ENCODE measurements at regions not wholly inside any gene's neighbourhood (a gene's known extent, or its start where the extent isn't known, plus 50 kb on each side); places are given as distances from the start of the nearest gene placed in this dataset.

DNA sequence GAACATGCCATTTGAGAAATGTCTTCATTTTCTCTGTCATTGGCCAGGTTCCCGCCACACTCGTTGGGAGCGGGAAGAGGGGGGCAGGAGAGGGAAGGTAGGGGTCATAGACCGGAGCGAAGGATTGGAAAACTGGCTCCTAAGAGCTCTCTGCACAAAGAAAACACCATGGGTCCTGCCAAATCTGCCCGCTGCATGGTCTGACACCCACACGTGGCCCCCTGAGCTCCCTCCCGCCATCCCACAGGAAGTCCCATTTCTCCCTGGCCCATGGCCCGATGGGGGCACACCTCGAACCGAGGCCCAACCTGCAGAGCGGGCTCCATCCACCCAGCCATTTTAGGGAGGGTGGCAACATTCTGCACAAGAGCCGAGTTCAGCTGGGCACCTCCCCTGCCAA lies 159.6 kb downstream of the SALL1 start:
- DNase-seq: no peak

GRCh38 chr16:50991006-50991405 lies 160.1 kb downstream of the SALL1 start:
- DNase-seq: no peak

GRCh38 chr16:50989047-50989446 lies 162.0 kb downstream of the SALL1 start:
- no peak for DNase-seq

- no peak for DNase-seq
These were observed 162.6 kb downstream of the SALL1 start for GRCh38 chr16:50988441-50988840.

- DNase-seq: no peak
These were observed 164.6 kb downstream of the SALL1 start for GRCh38 chr16:50986453-50986852.

DNA sequence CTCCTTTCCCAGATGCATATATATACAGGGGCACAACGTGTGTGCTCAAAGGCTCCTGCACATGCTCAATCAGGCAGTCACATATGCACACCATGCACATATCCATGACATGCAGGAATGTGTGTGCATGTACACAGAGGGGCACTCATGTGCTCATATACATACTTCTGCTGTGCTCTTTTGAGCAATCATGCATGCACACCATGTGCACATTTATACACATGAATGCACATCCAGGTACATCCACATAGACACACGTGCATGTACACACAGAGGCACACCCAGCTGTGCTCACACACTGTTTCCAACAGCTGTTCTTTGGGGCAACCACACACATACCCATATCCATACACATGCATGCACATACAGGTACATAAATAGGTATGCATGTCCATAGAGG lies 165.3 kb downstream of the SALL1 start:
- no peak for DNase-seq

DNA sequence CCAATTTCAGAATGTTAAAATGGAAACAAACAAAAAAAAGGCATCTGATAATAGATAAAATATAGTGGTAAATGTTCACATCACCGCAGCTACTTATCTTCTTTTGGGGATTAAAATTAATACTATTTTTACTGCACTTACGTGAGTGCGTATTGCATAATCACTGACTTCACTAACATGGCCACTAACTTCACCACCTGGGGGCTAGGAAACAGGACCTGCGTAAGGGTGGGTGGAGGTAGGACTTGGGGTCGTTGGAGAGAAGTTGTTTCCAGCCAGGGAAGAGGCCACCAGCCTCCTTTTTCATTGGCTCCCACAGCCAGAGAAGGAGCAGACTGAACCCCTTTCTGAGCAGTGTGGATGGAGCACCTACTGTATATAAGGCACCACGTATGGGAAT lies 166.4 kb downstream of the SALL1 start:
- no peak for DNase-seq

DNA sequence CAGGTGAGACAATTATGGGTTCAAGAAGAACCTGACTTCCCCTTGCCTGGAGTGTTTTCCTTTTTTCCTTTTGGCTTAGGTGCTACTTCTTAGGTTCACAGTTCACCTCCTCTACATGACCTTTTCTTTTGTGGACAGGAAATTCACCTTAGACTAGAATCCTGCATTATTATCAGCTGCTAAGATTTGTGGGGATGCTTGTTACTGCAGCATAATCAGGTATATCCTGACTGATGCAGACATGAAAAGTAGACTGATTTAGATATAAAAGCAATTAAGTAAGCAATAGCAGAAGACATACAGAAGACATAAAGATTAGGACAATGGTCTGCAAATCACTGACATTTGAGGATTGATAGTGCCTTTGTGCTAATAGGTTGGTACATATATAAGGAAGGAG lies 168.3 kb downstream of the SALL1 start:
- no peak for DNase-seq

- no peak for DNase-seq
These were observed 169.1 kb downstream of the SALL1 start for GRCh38 chr16:50981951-50982350.

GRCh38 chr16:50980666-50981065 lies 170.4 kb downstream of the SALL1 start:
- no peak for DNase-seq

DNA sequence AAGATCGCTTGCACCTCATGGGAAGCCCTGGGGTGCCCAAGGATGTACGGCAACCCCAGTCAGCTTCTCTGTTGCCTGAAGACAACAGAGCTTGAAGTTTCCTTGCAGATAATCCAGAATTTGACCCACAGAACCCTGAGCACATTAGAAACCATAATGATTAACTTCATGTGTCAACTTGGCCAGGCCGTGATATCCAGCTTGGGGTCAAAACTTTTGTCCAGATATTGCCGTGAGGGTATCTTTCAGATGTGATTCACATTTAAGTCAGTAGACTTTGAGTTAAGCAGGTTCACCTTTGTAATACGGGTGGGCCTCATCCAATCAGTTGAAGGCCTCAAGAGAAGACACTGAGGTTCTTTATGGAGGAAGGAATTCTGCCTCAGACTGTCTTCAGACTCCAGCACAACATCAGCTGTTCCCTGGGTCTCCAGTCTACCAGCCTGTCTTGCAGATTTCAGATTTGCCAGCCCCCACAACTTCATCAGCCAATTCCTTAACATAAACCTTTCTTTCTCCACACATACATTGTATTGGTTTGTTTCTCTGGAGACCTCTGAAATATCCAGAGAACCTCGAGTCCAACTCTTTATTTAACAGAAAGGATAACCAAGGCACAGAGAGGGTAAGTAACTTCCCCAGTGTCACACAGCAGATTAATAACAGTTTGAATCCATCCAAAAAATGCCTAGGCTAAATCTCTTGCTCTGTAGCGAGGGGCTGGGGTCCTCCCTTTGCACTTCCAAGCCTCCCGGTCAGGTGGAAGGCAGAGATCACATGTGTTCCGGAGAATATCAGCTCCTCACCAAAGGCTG lies 171.1 kb downstream of the SALL1 start:
- DNase-seq: no peak

DNA sequence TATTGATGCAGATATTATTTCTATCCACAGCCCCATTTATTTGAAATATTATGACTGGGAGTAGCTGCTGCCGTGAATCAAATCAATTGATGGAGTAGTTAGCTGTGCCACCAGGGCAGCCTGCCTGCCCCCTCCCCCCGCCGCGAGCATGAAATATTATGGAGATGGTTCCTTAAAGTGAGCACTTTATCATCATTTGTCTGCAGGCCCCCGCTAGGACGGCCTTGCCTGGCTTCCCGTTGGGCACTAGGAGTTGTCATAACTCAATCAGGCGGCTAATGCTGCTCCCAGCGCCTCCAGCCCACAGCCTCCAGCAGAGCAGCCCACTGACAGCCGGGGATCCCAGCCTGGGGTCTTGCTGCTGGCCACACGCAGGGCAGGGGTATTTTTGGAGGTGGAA lies 173.9 kb downstream of the SALL1 start:
- DNase-seq: no peak

DNA sequence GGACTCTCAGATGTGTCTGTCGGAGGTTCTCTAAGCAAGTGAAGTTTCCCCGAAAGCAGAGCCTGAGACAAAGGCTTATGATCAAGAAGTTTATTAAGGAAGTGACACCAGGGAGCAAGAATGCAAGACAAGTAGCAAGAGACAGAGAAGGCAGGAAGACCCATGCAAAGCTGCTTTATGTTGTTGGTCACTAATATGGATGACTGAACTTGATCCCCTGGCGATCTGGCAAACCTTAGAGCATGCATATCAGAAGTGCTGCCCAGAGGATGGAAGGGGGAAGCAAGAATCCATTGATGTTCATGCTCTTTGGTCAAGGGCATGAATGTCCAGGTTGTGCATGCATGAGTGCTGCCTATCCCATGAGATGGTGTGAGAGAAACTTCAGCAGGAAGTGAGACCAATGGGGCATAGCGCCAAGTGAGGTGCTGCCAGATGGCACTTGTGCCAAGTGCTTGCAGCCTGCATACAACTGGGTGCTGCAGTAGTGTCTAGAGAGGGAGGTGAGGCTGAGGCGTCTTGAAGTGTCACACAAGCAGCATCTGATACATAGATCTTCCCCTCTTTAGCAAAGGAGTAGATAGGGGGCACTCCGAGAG lies 176.5 kb downstream of the SALL1 start:
- no peak for DNase-seq

DNA sequence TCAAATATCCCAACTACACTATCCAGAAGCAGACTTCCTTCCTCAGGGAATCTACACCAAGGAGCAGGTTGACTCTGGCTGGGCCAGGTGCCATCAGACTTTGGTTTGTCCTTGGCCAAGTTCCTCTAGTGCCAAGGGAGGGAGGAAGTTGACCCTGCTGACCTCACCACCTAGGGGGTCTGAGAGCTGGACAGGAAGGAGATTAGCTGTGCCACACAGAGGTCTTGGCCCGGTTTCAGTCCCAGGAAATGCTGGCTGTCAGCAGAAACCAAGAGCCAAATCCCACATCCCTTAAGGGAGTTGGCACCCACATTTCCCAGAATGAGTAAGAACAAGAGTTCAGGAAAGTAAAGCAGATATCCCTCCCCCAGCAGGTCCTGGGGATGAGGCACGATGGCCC lies 178.2 kb downstream of the SALL1 start:
- DNase-seq: no peak

DNA sequence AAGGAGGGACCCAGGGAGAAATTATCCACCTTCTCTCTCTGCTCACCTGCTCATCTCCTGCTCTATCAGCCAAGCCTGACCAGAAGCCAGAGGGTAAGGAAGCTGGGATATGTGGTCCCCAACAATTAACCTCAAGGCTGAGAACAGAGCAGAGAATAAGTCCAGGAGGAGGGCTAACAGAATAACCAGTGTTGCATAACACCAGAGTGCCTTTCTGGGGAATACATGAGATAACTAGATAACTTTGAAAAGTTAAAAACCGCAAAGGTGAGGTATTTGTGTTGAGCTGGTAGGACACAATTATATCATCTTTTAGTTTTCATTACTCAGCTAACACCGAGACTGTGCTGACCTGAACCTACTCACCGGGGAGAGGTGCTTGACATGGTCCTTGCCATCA lies 180.8 kb downstream of the SALL1 start:
- no peak for DNase-seq

DNA sequence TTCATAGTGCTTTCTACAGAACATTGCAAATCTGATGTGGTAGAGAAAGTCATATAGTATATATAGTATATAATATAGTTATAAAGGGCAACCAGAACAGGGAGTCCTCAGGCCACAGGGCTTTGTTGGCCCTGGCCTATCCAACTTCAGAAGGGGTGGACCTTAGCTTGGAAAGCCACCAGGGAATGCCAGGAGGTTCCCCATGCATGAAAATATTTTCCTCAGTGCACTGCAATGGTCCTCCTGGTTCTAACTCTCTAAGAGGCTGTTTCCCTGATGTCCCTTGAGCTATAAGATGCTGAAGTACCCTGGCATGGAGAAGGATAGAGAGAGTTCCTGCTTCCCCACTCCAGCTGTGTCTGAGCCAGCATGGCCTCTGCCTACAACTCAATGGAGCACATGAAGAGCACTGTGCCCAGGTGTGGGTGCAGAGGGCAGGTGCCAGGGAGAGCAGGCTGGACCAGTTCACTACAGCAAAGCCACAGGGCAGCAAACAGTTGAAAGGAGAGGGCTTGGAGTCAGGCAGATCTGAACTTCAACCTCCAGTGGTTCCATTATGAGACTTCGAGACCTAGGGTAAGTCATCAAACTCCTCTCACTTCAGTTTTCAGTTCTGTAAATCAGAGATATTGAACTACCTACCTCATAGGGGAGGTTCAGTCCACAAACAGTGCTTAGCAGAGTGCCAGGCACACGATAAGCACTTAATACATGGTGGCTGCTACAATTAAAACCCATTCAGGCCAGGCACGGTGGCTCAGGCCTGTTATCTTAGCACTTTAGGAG lies 183.1 kb downstream of the SALL1 start:
- DNase-seq: no peak

DNA sequence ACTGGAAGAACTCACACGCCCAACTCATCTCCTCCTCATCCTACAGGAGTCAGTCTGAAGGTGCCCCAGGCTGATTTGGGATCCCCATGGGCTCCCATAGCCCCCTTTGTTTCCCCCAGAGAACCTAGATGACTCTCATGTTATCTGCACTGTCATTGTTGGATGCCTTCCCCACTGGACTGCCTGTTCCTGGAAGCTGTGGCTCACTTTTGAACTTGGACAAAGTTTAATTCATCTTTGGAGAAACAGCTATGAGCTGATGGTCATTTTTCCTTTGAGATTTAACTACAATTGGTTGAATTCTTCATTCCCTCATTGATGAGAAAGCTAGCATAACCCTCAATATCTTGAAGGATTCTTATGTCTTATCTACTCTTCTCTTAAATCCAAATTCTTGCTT lies 186.6 kb downstream of the SALL1 start:
- no peak for DNase-seq

DNA sequence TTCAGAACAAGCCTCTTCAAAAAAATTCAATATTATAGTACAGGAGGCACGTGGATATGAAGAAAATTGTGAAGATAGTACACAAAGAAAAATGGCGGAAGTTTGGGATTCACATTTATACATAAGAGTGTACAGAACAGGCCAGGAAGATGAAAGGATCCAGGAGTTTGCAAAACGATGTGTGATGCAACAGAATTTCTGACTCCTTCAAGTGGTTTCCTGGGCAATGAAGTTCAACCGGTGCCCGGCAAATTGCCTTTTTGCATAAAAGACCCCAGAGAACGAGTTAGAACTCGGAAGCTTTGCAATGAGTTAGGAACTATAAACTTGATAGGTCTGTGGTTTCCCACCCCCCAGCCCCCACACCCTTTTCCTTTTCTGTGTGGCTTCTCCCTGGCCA lies 189.1 kb downstream of the SALL1 start:
- DNase-seq: no peak

- DNase-seq: no peak
These were observed 190.4 kb downstream of the SALL1 start for GRCh38 chr16:50960517-50961202.

DNA sequence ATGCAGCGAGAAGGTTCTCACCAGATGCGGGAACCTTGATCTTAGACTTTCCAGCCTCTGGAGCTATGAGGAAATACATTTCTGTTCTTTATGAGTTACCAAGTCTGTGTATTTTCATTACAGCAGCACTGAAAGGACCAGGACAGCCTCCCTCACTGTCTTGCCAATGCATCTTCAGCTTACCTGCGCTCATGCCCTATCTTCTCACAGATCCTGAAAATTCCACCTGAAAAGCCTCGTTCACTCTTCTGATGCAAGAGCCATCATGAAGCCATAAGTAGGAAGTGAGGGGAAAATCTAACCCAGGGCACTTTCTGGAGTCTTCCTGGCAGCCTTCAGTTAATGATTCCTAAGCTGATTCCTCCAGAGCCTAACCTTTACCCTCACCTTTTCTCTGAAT lies 194.0 kb downstream of the SALL1 start:
- no peak for DNase-seq

DNA sequence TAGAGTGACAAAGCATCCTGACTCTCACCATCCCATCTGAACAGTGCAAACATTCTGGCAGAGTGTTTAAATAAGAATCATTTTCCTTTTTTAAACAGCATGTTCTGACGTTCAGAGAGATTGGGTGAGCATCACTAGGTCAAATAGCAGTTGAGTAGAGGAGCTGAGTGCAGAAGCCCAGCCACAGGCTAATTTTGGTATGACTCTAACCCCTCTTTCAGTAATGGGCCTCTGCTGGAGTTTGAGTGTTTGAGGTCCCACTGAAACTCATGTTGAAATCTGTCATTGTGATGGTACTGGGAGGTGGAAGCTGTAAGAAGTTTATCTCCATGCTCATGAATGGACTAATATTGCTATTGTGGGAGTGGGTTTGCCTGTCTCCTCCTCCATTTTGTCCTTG lies 194.4 kb downstream of the SALL1 start:
- DNase-seq: no peak

GRCh38 chr16:50955311-50955710 lies 195.8 kb downstream of the SALL1 start:
- no peak for DNase-seq

DNA sequence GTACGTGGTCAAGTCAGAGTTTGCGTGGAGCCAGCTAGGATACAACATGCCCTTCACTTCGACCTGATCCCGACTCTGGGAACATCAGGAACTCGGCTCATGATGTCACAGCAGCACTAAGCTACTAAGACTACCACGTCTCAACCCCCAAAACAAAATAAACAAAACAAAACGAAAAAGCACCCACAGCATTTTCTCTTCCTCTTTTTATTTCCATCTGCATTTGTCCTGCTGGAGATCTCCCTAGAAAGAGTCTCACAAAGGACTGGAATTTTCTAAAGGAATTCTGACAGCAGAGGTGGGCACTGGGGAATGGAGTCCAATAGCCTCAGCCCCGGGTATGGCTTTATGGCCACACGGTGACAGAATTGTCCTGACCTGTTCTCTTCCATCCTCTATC lies 196.6 kb downstream of the SALL1 start:
- no peak for DNase-seq

GRCh38 chr16:50953290-50953689 lies 197.8 kb downstream of the SALL1 start:
- DNase-seq: no peak

All from SHP77 treated with DMSO at 0.1 percent for 48 hours (cell line).